ENCODE measurements at regions not wholly inside any gene's neighbourhood (a gene's known extent, or its start where the extent isn't known, plus 50 kb on each side); places are given as distances from the start of the nearest gene placed in this dataset.

- TF ChIP-seq POU2F2 (IDR thresholded peaks at IDR 0.05; ENCODE audit: low read depth, low read length) (no peak), POLR2A (IDR thresholded peaks at IDR 0.05; ENCODE audit: low read depth, low read length) (no peak), POLR2AphosphoS5 (IDR thresholded peaks at IDR 0.05; ENCODE audit: low read depth, low read length) (no peak)
Measured at GRCh38 chr17:13851889-13852288, 217.4 kb upstream of the COX10 start.
